NCI-H524 (cell line): ENCODE measurements at regions not wholly inside any gene's neighbourhood (a gene's known extent, or its start where the extent isn't known, plus 50 kb on each side); places are given as distances from the start of the nearest gene placed in this dataset.

Experiments
- DNase-seq, 2 experiments: peaks; one replicate each; lab custom pipeline; 2025; lab: John Stamatoyannopoulos, UW

- DNase-seq, result no peak
Measured at GRCh38 chrX:21056622-21057021, 317.6 kb upstream of the CNKSR2 start.

GRCh38 chrX:21047034-21047455 lies 327.2 kb upstream of the CNKSR2 start:
- DNase-seq, result no peak

GRCh38 chrX:21014326-21014725 lies 359.9 kb upstream of the CNKSR2 start:
- no peak for DNase-seq

- no peak for DNase-seq
Measured at GRCh38 chrX:21004835-21005234, 369.4 kb upstream of the CNKSR2 start.

GRCh38 chrX:20995829-20996228 lies 378.4 kb upstream of the CNKSR2 start:
- no peak for DNase-seq

- DNase-seq, result no peak
Measured at GRCh38 chrX:20989361-20989760, 384.9 kb upstream of the CNKSR2 start.

GRCh38 chrX:20988804-20989203 lies 385.4 kb upstream of the CNKSR2 start:
- DNase-seq, result no peak

- DNase-seq, result no peak
Measured at GRCh38 chrX:20988118-20988517, 386.1 kb upstream of the CNKSR2 start.

GRCh38 chrX:20980426-20980825 lies 393.8 kb upstream of the CNKSR2 start:
- DNase-seq, result no peak

GRCh38 chrX:20974326-20974725 lies 399.9 kb upstream of the CNKSR2 start:
- no peak for DNase-seq

GRCh38 chrX:20973038-20973437 lies 401.2 kb upstream of the CNKSR2 start:
- no peak for DNase-seq

- no peak for DNase-seq
Measured at GRCh38 chrX:20971250-20971649, 403.0 kb upstream of the CNKSR2 start.

- DNase-seq, result no peak
Measured at GRCh38 chrX:20969565-20969964, 404.7 kb upstream of the CNKSR2 start.

GRCh38 chrX:20968996-20969395 lies 405.2 kb upstream of the CNKSR2 start:
- no peak for DNase-seq

- no peak for DNase-seq
Measured at GRCh38 chrX:20967725-20968124, 406.5 kb upstream of the CNKSR2 start.

GRCh38 chrX:20965270-20966044 lies 408.8 kb upstream of the CNKSR2 start:
- no peak for DNase-seq

GRCh38 chrX:20954014-20954413 lies 420.2 kb upstream of the CNKSR2 start:
- DNase-seq, result no peak

GRCh38 chrX:20952180-20952579 lies 422.0 kb upstream of the CNKSR2 start:
- DNase-seq, result no peak

GRCh38 chrX:20951016-20951810 lies 423.0 kb upstream of the CNKSR2 start:
- DNase-seq, result no peak

GRCh38 chrX:20947411-20947912 lies 426.8 kb upstream of the CNKSR2 start:
- DNase-seq, result no peak

GRCh38 chrX:20913760-20914159 lies 460.5 kb upstream of the CNKSR2 start:
- DNase-seq, result no peak

GRCh38 chrX:20906571-20906970 lies 467.6 kb upstream of the CNKSR2 start:
- DNase-seq, result no peak

GRCh38 chrX:20884565-20884964 lies 489.7 kb upstream of the CNKSR2 start:
- DNase-seq, result no peak
